ENCODE measurements at regions not wholly inside any gene's neighbourhood (a gene's known extent, or its start where the extent isn't known, plus 50 kb on each side); places are given as distances from the start of the nearest gene placed in this dataset.

- no peaks in the 10 kb centered on the region for H3K4me1 ChIP-seq
- intact Hi-C loops (cut with DNase I; ENCODE audit: low total_unique reads) = no loop called here
- no peak for TF ChIP-seq POLR2A (IDR thresholded peaks at IDR 0.05)
- TF ChIP-seq CTCF (IDR thresholded peaks at IDR 0.05) = no peak
- no peak for TF ChIP-seq POLR2AphosphoS5 (IDR thresholded peaks at IDR 0.05)
- no peak overlapping the region for H3K4me3 ChIP-seq
- DNase-seq (ENCODE audit: low spot score in 2 of 2) = no peak
- no peak overlapping the region for H3K27ac ChIP-seq
- no peaks in the 10 kb centered on the region for H3K36me3 ChIP-seq
- no peaks in the 10 kb centered on the region for H3K9me3 ChIP-seq
- H3K27me3 ChIP-seq = no peaks in the 10 kb centered on the region
Observed at GRCh38 chr4:130574215-130574614, 1478.3 kb downstream of the C4orf33 start.

- TF ChIP-seq CTCF (IDR thresholded peaks at IDR 0.05) (no peak), POLR2A (IDR thresholded peaks at IDR 0.05) (no peak), POLR2AphosphoS5 (IDR thresholded peaks at IDR 0.05) (no peak)
- H3K27ac ChIP-seq = no peak overlapping the region
- H3K4me1 ChIP-seq = no peaks in the 10 kb centered on the region
- H3K4me3 ChIP-seq = no peak overlapping the region
- H3K36me3 ChIP-seq = no peaks in the 10 kb centered on the region
- H3K9me3 ChIP-seq = no peaks in the 10 kb centered on the region
- intact Hi-C loops (cut with DNase I; ENCODE audit: low total_unique reads) = no loop called here
- H3K27me3 ChIP-seq = no peaks in the 10 kb centered on the region
- DNase-seq (ENCODE audit: low spot score in 2 of 2) = no peak
Observed at GRCh38 chr4:130576218-130576617, 1480.3 kb downstream of the C4orf33 start.

DNA sequence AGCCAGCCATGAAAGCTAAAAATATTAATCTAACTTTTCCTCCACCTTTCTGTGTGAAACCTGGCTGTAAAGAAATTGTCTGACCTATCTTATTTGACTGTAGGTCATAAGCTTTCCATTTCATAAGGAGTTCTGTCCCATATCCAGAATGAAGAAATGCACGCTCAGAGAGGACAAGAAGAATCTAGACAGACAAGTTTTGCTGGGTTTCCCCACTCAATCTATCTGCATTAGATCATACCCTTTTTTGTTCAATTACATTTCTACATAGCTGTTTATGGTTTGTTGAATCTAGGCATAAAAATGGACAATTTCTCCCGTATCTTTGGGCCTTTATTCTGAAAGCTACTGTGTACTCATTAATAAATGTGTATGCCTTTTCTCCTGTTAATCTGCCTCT is 1495.1 kb downstream of the C4orf33 start:
- no peak overlapping the region for H3K4me3 ChIP-seq
- TF ChIP-seq POLR2A (IDR thresholded peaks at IDR 0.05) = no peak
- TF ChIP-seq CTCF (IDR thresholded peaks at IDR 0.05) = no peak
- TF ChIP-seq POLR2AphosphoS5 (IDR thresholded peaks at IDR 0.05) = no peak
- no peaks in the 10 kb centered on the region for H3K36me3 ChIP-seq
- no peak for DNase-seq (ENCODE audit: low spot score in 2 of 2)
- H3K4me1 ChIP-seq = no peaks in the 10 kb centered on the region
- H3K27ac ChIP-seq = no peak overlapping the region
- no peaks in the 10 kb centered on the region for H3K27me3 ChIP-seq
- H3K9me3 ChIP-seq = no peaks in the 10 kb centered on the region
- intact Hi-C loops (cut with DNase I; ENCODE audit: low total_unique reads) = no loop called here

GRCh38 chr4:130600706-130601105 is 1504.8 kb downstream of the C4orf33 start:
- H3K4me3 ChIP-seq = no peak overlapping the region
- H3K4me1 ChIP-seq = no peaks in the 10 kb centered on the region
- intact Hi-C loops (cut with DNase I; ENCODE audit: low total_unique reads) = no loop called here
- H3K27me3 ChIP-seq = no peaks in the 10 kb centered on the region
- no peak for DNase-seq (ENCODE audit: low spot score in 2 of 2)
- no peaks in the 10 kb centered on the region for H3K9me3 ChIP-seq
- no peak overlapping the region for H3K27ac ChIP-seq
- no peaks in the 10 kb centered on the region for H3K36me3 ChIP-seq
- TF ChIP-seq POLR2AphosphoS5 (IDR thresholded peaks at IDR 0.05) = no peak

GRCh38 chr4:130603043-130603442 is 1507.1 kb downstream of the C4orf33 start:
- no peak overlapping the region for H3K4me3 ChIP-seq
- DNase-seq (ENCODE audit: low spot score in 2 of 2) = no peak
- no peaks in the 10 kb centered on the region for H3K9me3 ChIP-seq
- H3K27me3 ChIP-seq = no peaks in the 10 kb centered on the region
- no peak for TF ChIP-seq POLR2AphosphoS5 (IDR thresholded peaks at IDR 0.05)
- no peak for TF ChIP-seq POLR2A (IDR thresholded peaks at IDR 0.05)
- TF ChIP-seq CTCF (IDR thresholded peaks at IDR 0.05) = no peak
- H3K4me1 ChIP-seq = no peaks in the 10 kb centered on the region
- intact Hi-C loops (cut with DNase I; ENCODE audit: low total_unique reads) = no loop called here
- no peak overlapping the region for H3K27ac ChIP-seq
- no peaks in the 10 kb centered on the region for H3K36me3 ChIP-seq

- H3K27ac ChIP-seq = no peak overlapping the region
- no peaks in the 10 kb centered on the region for H3K4me1 ChIP-seq
- H3K9me3 ChIP-seq = no peaks in the 10 kb centered on the region
- no peak for DNase-seq (ENCODE audit: low spot score in 2 of 2)
- intact Hi-C loops (cut with DNase I; ENCODE audit: low total_unique reads) = no loop called here
- H3K27me3 ChIP-seq = no peaks in the 10 kb centered on the region
- H3K4me3 ChIP-seq = no peak overlapping the region
- no peaks in the 10 kb centered on the region for H3K36me3 ChIP-seq
- TF ChIP-seq CTCF (IDR thresholded peaks at IDR 0.05) (no peak), POLR2AphosphoS5 (IDR thresholded peaks at IDR 0.05) (no peak), POLR2A (IDR thresholded peaks at IDR 0.05) (no peak)
Observed at GRCh38 chr4:130608121-130608520, 1512.2 kb downstream of the C4orf33 start.
